ENCODE measurements at regions not wholly inside any gene's neighbourhood (a gene's known extent, or its start where the extent isn't known, plus 50 kb on each side); places are given as distances from the start of the nearest gene placed in this dataset.

GRCh38 chr12:65568517-65568916 is 255.8 kb upstream of the HMGA2 start:
- Histone ChIP-seq H3K4me1 (no peaks in the 10 kb centered on the region), H3K27me3 (peaks cover 26% of the 10 kb centered on the region), H3K9me3 (no peaks in the 10 kb centered on the region), H3K36me3 (no peaks in the 10 kb centered on the region), H3K27ac (no peak overlapping the region), H3K4me3 (no peak overlapping the region)
- intact Hi-C loops (cut with DNase I; ENCODE audit: low total_unique reads), result no loop called here
- TF ChIP-seq POLR2AphosphoS5 (IDR thresholded peaks at IDR 0.05), result no peak
- TF ChIP-seq CTCF (IDR thresholded peaks at IDR 0.05), result no peak
- TF ChIP-seq EP300 (IDR thresholded peaks at IDR 0.05; ENCODE audit: low read depth), result no peak
- TF ChIP-seq POLR2A (IDR thresholded peaks at IDR 0.05), result no peak
- no peak for DNase-seq
- 74 to 94% methylated on average over 3 to 4 of the region's 4 CpGs for WGBS, 2 donors (ENCODE audit: low coverage in 1 of 2)
- in situ Hi-C loops (cut with MboI; ENCODE audit: low pct_ligation_motif_present in 1 of 4, low pct_unique_long_range_greater_than_20kb in 1 of 4, low sequenced_read_pairs in 3 of 4), result loop anchor here in 3 of 4 donors (25.0 kb wide), 2 partner anchors 419 to 519 kb away; no protein-coding TSS in a partner anchor

GRCh38 chr12:65570451-65571130 is 253.7 kb upstream of the HMGA2 start:
- Histone ChIP-seq H3K4me3 (no peak overlapping the region), H3K4me1 (no peaks in the 10 kb centered on the region), H3K9me3 (peaks cover 0 to 3% of the 10 kb centered on the region in 2 donors), H3K27me3 (peaks cover 26% of the 10 kb centered on the region), H3K36me3 (no peaks in the 10 kb centered on the region), H3K27ac (no peak overlapping the region)
- intact Hi-C loops (cut with DNase I; ENCODE audit: low total_unique reads), result no loop called here
- TF ChIP-seq POLR2A (IDR thresholded peaks at IDR 0.05), result no peak
- TF ChIP-seq POLR2AphosphoS5 (IDR thresholded peaks at IDR 0.05), result no peak
- TF ChIP-seq EP300 (IDR thresholded peaks at IDR 0.05; ENCODE audit: low read depth), result no peak
- no peak for TF ChIP-seq CTCF (IDR thresholded peaks at IDR 0.05)
- in situ Hi-C loops (cut with MboI; ENCODE audit: low pct_ligation_motif_present in 1 of 4, low pct_unique_long_range_greater_than_20kb in 1 of 4, low sequenced_read_pairs in 3 of 4), result loop anchor here in 3 of 4 donors (25.0 kb wide), 2 partner anchors 417 to 517 kb away; no protein-coding TSS in a partner anchor
- WGBS, 2 donors (ENCODE audit: low coverage in 1 of 2), result 83 to 85% methylated on average over 3 to 4 of the region's 4 CpGs
- DNase-seq, result no peak

GRCh38 chr12:65574867-65575266 is 249.4 kb upstream of the HMGA2 start:
- in situ Hi-C loops (cut with MboI; ENCODE audit: low pct_ligation_motif_present in 1 of 4, low pct_unique_long_range_greater_than_20kb in 1 of 4, low sequenced_read_pairs in 3 of 4), result loop anchor here (25.0 kb wide), 2 partner anchors 412 to 512 kb away; no protein-coding TSS in a partner anchor
- intact Hi-C loops (cut with DNase I; ENCODE audit: low total_unique reads), result loop anchor here (5.0 kb wide), 1 partner anchor 583 kb away; no protein-coding TSS in a partner anchor
- peaks cover 0 to 3% of the 10 kb centered on the region in 2 donors for H3K9me3 ChIP-seq
- DNase-seq, result no peak
- no peak overlapping the region for H3K4me3 ChIP-seq
- no peak for TF ChIP-seq POLR2A (IDR thresholded peaks at IDR 0.05)
- TF ChIP-seq POLR2AphosphoS5 (IDR thresholded peaks at IDR 0.05), result no peak
- TF ChIP-seq EP300 (IDR thresholded peaks at IDR 0.05; ENCODE audit: low read depth), result no peak
- TF ChIP-seq CTCF (IDR thresholded peaks at IDR 0.05), result no peak
- H3K27ac ChIP-seq, result no peak overlapping the region
- no peaks in the 10 kb centered on the region for H3K36me3 ChIP-seq
- peaks cover 12% of the 10 kb centered on the region for H3K27me3 ChIP-seq
- H3K4me1 ChIP-seq, result no peaks in the 10 kb centered on the region

GRCh38 chr12:65584016-65584415 is 240.3 kb upstream of the HMGA2 start:
- WGBS, 2 donors (ENCODE audit: low coverage in 1 of 2), result 83 to 84% methylated on average over 3 of the region's 3 CpGs
- Histone ChIP-seq H3K4me3 (no peak overlapping the region), H3K36me3 (no peaks in the 10 kb centered on the region), H3K9me3 (no peaks in the 10 kb centered on the region), H3K4me1 (no peaks in the 10 kb centered on the region), H3K27ac (no peak overlapping the region), H3K27me3 (no peaks in the 10 kb centered on the region)
- no peak for DNase-seq
- TF ChIP-seq EP300 (IDR thresholded peaks at IDR 0.05; ENCODE audit: low read depth) (no peak), CTCF (IDR thresholded peaks at IDR 0.05) (no peak), POLR2A (IDR thresholded peaks at IDR 0.05) (no peak), POLR2AphosphoS5 (IDR thresholded peaks at IDR 0.05) (no peak)
- in situ Hi-C loops (cut with MboI; ENCODE audit: low pct_ligation_motif_present in 1 of 4, low pct_unique_long_range_greater_than_20kb in 1 of 4, low sequenced_read_pairs in 3 of 4) (loop anchor here in 1 of 4 donors (25.0 kb wide), 1 partner anchor 403 kb away; no protein-coding TSS in a partner anchor), intact Hi-C loops (cut with DNase I; ENCODE audit: low total_unique reads) (no loop called here)

All from transverse colon (tissue), 4 donors.